RPMI8226 (cell line): ENCODE measurements at regions not wholly inside any gene's neighbourhood (a gene's known extent, or its start where the extent isn't known, plus 50 kb on each side); places are given as distances from the start of the nearest gene placed in this dataset.
"Not testable (repeated sequence)": the region's sequence is repeated elsewhere in the genome, so short reads cannot be mapped to it uniquely, and the experiment has no call there.

ENCODE experiments used
- DNase-seq: peaks from one replicate; pipeline ENCODE4 v3.0.0-alpha.2; 2015

DNA sequence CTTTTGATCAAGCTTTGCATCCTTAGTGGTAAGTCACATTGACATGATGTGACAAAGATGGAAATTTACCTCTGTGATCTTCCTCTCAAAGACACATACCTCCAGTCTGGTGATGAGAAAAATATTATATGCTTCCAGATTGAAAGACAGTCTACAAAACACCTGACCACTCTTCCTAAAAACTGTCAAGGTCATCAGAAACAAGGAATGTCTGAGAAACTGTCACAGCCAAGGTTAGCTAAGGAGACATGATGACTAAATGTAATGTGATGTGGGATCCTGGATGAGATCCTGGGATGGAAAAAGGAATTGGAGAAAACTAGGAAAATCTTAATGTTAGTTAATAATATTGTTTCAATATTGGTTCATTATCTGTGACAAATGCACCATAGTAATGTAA, 226.6 kb upstream of the ST6GAL2 start:
- no peak for DNase-seq

DNA sequence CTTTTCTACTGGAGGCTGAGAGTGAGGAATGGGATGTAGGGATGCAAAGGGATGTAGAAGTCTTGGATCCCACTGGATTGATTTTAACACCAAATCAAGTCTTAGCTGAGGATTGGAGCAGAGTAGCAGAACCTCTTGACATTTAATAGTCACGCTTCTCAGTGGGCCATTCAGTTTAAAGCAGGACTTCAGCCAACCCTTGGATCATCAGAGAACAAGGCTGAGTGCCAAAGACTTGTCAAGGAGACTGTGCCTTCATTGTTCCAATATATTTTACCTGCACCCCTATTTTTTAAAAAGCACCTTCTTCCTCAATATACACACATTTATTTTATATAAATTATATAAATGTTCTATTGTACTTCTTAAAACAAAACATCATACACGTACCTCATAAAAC, 242.4 kb upstream of the ST6GAL2 start:
- no peak for DNase-seq

DNA sequence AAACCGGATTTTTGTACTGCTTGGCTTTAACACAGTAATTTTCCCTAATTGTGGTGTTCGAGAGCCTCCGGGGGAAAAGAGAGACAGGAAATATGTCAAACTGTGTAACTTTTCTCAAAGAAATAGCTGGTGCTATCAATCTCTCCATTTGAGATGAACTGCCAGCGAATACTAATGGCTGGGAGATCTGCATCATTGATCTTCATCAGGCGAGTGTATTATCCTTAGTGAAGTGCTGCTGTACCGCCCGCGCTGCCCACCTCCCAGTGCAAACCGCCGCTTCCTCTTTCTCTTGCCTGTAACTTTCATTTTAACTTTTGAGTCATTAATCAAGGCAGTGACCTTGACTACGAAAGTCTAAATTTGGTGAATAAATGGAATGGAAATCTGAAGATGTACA, 246.1 kb upstream of the ST6GAL2 start:
- peak; percentile 23 for DNase-seq

DNA sequence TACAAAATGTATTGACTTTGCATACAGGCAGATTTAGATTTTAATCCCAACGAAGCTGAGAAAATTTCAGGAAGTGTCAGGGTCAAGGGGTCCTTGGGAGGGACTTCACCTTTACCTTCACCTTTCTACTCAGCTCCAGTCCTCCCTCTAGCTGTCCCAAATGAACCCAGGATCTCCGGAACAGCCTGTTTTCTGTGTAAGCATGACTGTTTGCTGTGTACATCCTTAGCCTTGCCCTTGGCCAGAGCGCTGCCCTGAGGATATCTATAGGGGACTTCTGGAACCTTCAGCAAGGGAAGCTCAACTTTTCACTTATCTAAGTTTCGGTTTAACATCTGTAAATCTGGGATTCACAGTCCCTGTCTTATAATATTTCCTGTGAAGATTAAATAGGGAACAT, 246.8 kb upstream of the ST6GAL2 start:
- DNase-seq: no peak

DNA sequence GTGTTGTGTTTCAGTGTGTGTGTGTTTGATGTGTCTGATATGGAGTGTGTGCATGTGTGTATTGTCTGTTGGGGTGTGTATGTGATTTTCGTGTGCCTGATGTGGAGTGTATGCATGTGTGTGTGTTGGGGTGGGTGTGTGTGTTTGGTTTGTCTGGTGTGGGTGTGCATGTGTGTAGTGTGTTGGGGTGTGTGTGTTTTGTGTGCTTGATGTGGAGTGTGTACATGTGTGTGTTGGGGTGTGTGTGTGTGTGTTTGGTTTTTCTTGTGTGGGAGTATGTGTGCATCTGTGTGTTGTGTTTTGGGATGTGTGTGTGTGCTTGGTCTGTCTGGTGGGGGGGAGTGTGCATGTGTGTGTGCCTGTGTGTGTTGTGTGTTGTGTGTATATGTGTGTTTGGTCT, 247.4 kb upstream of the ST6GAL2 start:
- no peak for DNase-seq

DNA sequence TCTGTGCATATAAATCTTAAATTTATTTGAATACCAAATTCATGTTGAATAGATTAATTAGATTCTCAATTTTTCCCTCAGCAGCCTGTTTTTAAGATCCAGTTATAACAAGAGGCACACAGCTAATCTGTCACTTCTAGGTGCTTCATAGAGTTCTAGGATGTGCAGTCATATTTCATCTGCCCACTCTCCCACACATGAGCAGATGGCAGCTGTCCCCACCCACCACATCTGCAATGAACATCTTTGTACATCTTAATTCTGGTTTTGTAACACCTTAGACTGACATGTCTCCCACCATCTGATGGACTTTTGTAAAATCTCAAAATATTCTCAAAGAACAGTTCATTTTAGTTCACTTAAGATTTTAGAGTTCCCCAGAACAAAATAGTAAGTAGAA, 250.8 kb upstream of the ST6GAL2 start:
- DNase-seq: no peak

DNA sequence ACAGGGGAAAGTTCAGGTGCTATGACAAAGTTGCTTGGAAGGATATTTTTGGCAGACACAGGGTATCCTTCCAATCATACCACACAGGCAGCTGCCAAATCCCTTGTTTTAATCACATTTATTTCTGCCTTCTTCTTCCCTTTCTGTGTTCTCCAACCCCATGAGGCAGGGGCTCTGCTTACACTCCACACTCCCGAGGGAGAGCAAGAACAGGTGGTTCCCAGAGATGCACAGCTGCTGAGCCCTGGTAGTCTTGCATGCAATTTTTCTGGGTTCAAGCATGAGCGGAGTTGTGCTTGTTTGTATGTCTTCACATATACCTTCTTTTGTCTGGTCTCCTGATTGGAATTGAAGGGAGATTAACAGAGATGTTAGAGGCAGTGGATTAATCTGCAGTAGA, 251.7 kb upstream of the ST6GAL2 start:
- DNase-seq: no peak

DNA sequence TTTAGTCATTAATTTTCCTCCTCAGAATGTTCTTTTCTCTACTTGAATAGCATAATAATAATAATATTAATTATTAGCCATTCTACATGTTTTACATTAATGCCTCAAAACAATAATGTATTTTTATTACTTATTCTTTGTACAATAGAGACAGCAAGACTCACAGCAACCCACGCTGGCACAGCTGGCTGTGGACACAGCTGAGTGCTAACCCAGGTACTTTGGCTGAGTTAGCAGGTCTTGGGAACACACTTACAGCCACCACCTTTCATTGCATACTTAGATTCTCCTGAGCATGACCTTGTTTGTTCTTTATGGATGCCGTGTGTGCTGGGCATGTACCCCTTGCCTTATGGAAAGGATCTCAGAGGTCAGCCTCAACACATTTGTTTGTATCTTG, 260.2 kb upstream of the ST6GAL2 start:
- no peak for DNase-seq

DNA sequence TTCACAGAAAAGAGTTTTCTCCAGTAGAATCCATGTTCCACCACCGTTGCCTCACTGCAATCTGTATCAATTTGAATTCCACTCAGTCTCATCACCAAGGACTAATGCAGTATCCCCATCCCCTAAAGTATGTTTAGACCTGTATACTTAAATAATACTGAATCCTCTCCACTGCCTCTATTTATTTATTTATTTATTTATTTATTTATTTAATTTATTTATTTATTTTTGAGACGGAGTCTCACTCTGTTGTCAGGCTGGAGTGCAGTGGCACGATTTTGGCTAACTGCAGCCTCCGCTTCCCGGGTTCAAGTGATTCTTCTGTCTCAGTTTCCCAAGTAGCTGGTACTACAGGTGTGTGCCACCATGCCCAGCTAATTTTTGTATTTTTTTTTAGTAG, 260.7 kb upstream of the ST6GAL2 start:
- DNase-seq: not testable (repeated sequence)

DNA sequence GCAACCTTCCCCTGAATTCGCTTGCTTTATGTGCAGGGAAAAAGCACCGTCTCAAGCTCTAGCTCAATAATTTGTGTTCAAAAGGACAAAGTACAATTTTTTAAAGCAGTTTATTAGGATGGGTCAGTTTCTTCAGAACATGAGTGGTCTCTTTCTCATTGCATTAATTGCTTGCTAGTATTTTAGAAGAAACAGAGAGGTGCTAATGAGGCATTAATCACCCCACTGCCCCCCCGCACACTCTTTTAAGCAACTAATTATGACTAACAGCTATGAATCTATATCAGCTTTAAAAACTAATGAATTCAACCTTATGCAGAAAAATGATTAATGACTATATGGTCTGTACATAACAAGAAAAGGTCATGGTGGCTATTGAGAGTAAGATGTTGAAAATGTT, 262.1 kb upstream of the ST6GAL2 start:
- DNase-seq: no peak

DNA sequence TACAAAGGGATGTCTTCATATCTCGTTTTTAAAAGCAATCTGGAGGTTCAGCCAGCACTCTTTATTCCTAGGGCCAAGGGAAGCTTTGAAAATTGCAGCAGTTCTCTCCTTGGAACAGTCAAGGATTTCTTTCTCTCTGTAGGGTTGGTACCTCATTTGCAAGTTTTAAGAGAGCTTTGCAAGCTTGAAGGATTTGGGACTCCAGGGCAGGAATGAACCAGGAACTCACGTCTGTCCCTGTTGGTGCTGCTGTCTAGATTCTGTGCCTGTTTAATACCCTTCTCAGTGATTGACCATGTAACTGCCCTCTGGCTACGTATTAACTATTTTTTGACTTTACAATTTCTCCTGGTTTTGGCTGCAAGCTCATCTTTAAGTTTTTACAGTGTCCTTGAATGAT, 262.5 kb upstream of the ST6GAL2 start:
- no peak for DNase-seq

DNA sequence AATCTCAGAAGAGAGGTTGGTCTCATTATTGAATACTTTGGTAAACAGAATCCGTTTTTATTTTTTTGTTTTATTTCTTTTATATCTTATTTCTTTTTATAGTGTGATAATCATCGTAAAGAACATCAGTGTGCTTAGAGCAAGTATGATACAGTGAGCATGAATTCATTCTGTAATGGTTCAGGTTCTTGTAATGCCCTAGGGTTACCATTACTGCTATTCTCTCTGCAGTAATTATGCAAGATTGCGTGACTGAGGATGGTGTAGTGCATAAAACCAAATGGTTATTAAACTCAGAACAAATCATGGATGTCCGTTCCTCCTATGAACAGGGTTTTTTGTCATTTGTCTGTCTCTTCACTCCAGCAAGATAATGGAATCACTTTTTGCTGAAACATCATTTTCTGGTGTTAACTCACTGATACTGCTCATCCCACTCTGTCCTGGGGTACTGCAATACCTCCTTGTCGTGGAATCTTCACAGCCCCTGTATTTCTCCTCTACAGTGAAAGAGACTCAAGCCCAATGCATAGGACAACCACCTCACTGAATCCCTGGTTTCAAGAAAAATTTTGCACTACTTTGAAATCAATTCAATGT, 274.8 kb upstream of the ST6GAL2 start:
- DNase-seq: no peak

DNA sequence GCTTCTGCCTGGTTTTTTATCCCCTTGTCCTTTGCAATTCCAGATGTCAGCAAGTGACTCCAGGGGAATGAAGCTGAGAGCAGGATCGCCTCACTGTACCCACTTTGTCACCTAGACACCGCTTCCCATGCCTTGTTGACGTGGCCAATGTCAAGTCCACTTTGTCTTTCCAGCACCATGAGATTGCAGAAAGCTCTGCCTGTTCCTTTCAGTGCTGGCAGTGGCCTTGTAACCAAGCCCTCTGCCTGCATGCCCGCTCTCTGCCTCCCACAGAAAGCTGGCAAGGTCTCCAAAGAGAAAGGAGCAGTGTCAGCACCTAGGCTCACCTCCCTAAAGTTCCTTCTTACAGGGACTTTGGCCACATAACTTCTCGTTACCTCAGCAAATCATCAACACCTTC, 282.2 kb upstream of the ST6GAL2 start:
- peak; percentile 60 for DNase-seq

DNA sequence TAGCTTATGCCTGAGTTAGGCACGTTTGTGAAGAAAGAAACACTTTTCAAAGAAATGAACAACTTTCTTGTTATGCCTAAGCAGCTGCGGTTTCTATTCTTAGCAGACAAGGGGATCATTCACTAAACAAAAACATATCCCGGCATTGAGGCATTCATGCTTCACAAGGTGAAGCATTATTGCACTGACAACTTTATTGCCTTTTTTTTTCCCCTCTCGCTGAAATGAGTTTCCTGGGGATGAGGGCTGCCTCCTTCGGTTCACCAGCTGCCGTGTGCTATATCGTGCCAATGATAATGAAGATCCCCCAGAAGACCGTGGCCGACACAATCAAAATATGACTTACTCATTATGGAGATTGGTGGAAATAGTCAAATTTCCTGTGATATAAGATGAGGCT, 288.2 kb upstream of the ST6GAL2 start:
- DNase-seq: no peak

DNA sequence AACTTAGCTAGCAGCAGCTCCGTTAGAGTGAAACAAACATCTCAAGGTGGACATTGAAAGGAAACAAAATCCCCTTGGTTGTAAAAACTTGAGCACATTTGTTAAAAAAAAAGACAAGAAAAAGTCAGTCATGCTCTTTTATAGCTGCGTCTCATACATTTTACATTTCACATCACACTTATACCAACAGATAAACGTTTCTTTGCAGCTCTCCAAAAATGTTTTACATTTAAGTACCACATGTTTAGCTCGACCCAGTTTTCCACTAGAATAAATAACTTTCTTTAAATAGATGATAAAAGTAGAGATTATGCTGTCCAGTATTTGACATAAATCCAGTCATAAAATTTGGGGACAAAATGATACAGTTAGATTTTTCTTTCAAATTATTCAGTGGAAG, 297.0 kb upstream of the ST6GAL2 start:
- DNase-seq: no peak

DNA sequence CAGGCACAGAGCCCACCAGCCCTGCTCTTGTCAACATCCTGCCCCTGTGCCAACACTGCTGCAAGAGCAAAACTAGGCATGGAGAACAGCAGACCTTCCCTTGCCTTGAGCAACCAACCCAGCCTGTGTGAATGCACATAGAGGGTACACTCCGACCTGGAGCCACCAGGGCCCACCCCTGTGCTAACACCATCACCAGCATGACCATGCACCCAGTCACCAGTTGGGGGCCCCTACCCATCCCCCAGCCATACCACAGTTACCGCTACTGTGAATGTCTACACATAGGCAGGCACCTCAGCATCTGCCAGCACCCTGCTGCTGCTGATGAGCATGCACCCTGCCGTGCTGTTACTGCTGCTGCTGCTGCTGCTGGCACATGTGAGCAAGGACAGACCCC, 301.9 kb upstream of the ST6GAL2 start:
- no peak for DNase-seq

DNA sequence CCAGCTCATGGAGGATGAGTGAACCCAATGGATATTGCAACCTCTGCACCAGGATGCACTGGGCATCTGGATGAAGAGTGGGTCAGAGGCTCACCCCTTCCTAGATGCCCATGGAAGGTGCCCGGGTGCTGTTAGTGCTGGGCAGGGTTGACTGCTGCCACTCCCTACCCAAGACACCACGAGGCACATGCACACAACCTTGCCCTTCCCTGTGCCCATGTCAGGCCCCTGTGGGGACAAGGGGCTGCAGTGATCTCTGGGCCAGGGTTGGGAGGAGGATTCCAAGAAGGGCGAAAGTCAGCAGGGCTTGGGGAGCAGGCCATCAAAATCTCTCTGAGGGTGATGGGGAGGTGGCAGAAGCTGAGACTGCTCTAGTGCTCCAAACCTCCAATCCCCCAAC, 309.7 kb upstream of the ST6GAL2 start:
- DNase-seq: no peak

DNA sequence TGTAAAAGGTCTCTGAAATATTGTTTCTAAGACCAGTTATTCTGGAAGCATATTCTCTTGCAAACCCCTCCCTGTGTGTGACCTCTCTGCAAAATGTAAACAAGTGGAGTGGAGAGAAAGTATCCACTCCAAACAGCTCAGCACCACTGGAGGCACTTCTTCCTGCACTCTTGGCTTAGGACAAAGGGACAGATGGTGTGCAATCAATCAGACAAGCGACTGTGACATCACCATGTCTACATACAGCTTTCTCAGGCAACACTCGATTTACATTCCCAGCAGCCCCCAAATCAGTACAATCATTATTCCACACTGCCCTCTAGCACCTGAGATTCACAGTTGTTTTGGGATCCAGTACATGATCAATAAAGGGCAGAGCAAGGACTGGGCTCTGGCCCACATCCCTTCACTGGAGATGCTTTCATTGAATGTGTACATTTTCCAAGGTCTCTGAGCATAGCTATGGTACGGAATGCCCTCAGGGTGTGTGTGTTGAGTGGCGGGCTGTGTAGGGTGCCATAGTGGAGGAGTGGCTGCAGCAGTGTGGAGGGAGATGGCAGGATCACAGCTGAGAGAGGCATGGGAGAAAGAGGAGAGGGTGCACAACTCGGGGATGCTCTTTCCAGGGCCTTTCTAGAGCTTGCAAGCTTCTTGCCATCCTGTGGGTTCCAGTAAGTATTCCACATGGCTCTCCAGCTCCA, 311.8 kb upstream of the ST6GAL2 start:
- no peak for DNase-seq

DNA sequence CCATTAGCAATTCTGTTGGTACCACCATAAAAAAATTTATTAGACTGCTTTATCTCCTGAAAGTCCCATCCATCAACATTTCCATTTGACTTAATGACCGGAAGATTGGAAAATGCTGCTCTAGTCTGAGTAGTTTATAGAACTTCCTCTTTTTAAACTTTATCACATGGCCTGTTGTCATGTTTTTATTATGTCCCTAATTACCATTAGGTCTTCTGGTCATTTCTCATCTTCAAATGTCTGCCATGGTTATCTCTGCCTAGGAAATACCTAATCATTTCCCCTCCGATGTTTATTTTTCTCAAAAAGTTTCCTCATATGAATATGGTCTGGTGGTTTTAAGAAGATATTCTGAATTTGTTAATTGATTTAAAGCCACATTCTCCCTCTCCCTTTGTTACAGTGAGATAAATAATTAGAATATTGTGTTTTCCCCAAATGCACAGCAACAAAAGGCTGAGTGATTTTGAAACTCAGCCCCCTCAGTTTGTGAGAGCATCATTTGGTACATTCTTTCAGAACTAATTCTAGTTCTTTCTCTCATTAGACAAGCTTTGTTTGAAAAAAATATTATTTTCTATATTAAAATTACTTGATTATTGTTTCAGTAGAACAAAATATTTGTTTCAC, 317.1 kb upstream of the ST6GAL2 start:
- no peak for DNase-seq

DNA sequence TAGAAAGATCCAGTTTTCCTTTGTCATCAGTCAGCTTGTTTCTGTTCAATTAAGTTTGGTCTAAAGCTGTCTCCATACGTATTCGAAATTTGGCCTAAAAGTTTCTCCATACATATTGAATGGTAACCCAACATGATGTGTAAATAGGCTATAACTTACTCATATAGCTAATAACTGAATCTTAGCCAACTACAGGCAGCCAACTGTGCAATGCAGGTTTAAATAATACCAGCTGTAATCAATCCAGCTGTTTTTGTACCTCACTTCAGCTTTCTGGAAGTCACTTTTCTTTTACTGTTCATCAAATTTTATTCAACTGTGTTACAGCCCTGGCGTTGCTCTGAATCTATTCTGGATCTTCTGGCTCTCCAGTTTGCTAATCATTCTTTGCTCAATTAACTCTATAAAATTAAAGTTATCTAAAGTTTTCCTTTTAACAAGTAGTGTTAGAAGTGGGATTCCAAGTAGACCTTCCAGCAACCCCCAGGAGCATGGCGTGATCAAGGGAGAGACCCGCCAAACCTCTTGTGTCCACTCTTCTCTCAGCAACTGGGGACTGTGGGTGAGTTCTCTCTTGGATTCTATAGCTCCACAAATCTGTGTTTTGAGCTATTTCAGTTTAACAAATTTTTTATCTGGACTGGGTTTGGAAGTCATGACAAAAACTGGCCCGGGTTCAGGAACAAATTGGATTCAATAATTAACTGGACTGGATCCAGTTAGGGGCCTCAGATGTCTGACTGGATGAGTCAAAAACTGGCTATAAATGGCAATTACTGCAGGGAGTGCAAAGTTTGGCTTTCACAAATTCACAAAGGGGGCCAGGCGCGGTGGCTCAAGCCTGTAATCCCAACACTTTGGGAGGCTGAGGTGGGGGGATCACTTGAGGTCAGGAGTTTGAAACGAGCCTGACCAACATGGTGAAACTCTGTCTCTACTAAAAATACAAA, 329.7 kb upstream of the ST6GAL2 start:
- DNase-seq: no peak

DNA sequence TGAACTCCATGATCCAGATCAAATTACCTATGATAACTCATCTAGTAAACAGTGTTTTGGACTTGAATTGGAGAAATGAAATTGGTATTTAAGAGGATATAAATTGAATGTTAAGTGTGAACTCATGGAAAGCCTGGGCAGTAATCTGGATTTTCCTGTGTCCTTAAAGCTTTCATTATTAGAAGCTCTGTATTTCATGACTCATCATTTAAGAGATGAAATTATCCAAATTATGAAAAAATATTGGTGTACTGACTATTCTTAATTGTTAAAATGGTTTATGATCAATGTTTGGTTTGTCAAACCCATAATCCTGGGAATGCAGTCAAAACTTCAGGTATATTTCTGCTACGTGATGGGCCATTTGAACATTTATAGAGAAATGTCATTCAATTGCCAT, 332.2 kb upstream of the ST6GAL2 start:
- DNase-seq: no peak

DNA sequence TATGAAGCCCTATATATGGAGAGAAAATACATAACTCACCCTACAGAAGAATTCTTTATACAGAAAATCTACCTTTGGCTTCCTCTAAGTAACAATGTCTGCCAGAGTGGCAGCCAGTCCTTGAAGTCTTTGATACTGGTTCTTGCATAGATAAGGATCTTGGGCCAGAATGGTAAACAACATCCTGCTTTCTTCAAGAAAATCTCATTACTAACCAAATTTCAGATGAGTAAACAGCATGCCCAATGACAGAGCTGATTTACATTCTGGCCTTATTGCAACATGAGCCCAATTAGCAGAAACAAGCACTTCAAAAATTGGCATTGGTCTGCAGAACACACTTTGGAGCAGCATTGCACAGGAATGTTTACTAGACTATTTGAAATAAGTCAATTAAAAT, 336.5 kb upstream of the ST6GAL2 start:
- DNase-seq: no peak

DNA sequence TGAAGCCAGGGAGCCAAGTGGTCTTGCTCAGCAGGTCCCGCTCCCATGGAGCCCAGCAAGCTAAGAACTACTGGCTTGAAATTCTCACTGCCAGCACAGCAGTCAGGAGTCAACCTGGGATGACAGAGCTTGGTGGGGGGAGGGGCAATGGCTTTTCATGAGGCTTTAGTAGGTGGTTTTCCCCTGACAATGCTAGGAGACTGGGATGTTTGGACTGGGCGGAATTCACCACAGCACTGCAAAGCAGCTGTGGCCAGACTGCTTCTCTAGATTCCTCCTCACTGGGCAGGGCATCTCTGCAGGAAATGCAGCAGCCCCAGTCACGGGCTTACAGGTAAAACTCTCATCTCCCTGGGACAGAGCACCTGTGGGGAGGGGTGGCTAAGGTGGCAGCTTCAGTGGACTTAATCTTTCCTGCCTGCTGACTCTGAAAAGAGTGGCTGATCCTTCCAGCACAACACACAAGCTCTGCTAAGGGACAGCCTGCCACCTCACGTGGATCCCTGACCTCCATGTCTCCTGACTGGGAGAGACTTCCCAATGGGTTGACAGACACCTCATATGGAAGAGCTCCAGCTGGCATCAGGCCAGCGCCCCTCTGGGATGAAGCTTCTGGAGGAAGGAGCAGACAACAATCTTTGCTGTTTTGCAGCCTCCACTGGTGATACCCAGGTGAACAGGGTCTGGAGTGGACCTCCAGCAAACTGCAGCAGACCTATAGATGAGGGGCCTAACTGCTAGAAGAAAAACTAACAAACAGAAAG, 349.7 kb upstream of the ST6GAL2 start:
- no peak for DNase-seq
